ENCODE measurements at regions not wholly inside any gene's neighbourhood (a gene's known extent, or its start where the extent isn't known, plus 50 kb on each side); places are given as distances from the start of the nearest gene placed in this dataset.
"Not testable (repeated sequence)": the region's sequence is repeated elsewhere in the genome, so short reads cannot be mapped to it uniquely, and the experiment has no call there.

DNA sequence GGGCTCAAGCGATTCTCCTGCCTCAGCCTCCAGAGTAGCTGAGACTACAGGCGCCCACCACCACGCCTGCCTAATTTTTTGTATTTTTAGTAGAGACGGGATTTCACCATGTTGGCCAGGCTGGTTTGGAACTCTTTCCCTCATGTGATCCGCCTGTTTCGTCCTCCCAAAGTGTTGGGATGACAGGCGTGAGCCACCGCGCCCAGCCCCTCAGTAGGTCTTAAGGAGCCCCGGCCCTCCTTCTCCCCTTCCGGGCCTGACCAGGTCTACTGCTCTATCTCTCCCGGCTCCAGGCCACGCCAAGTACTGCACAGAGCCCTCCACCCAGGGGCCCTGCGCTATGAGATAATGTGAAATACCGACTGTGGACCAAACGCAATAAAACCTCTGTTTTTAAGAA lies 785.5 kb downstream of the FOXD4L5 start:
- DNase-seq = peak; percentile 1
- CTCF ChIA-PET; intact Hi-C loops (cut with micrococcal nuclease); H3K27ac Mint-ChIP-seq; H3K4me1 Mint-ChIP-seq (ENCODE audit: low read depth); POLR2A ChIA-PET; H3K4me3 Mint-ChIP-seq; H3K9me3 Mint-ChIP-seq; ATAC-seq; H3K27me3 Mint-ChIP-seq; H3K36me3 Mint-ChIP-seq (ENCODE audit: low read depth): not testable (repeated sequence)

DNA sequence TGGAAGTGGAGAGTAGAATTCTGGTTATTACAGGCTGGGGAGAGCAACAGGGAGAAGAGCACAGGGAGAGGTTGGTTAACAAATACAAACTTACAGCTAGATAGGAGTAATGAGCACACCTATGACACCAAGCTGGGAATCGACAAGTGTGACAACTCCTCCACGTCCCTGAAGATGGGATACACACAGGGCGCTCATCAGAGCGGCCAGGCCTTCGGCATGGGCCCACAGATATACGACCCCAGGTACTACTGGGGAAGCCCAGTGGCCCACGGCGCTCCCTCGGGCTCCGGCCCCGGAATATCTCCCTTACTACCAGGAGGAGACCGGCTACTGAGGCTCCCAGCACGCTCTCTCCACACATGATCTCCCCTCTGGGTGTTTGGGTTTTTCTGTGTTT lies 786.6 kb downstream of the FOXD4L5 start:
- H3K4me3 Mint-ChIP-seq; ATAC-seq; H3K36me3 Mint-ChIP-seq (ENCODE audit: low read depth); POLR2A ChIA-PET; CTCF ChIA-PET; H3K9me3 Mint-ChIP-seq; intact Hi-C loops (cut with micrococcal nuclease); H3K27ac Mint-ChIP-seq; H3K4me1 Mint-ChIP-seq (ENCODE audit: low read depth); H3K27me3 Mint-ChIP-seq; DNase-seq: not testable (repeated sequence)

DNA sequence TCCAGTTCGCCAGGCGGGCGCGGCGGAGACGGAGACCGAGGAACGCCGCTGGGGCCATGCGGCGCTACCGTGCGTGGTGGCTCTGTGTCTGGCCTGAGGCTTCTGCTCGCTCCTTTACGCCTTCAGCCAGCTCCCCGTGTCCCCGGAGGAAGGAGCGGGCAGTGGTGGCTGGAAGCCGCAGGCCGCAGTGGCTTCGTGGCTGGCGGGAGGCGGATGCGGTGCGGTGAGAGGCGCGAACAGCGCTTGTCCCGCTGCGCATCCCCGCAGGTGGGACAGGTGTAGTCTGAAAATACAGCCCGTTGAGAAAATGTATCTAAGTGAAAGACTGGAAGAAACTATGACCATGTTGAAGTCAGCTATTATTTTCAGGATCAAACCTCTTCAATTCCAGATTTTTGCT lies 796.5 kb downstream of the FOXD4L5 start:
- H3K27me3 Mint-ChIP-seq; H3K4me3 Mint-ChIP-seq; H3K9me3 Mint-ChIP-seq; DNase-seq; ATAC-seq; H3K36me3 Mint-ChIP-seq (ENCODE audit: low read depth); POLR2A ChIA-PET; H3K4me1 Mint-ChIP-seq (ENCODE audit: low read depth); CTCF ChIA-PET; intact Hi-C loops (cut with micrococcal nuclease); H3K27ac Mint-ChIP-seq: not testable (repeated sequence)

DNA sequence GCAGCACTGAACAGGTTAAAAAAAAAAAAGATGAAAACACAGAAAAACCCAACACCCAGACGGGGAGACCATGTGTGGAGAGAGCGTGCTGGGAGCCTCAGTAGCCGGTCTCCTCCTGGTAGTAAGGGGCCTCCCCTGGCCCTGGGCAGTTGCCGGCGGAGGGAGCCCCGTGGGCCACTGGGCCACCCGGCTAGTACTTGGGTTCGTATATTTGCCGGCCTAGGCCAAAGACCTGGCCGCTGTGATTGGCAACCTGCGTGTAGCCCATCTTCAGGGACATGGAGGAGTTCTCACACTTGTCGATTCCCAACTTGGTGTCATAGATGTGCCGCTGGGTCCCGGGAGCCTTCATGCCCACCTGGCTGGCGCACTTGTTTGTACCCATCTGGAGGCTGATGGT lies 798.9 kb downstream of the FOXD4L5 start:
- H3K4me1 Mint-ChIP-seq (ENCODE audit: low read depth); H3K27ac Mint-ChIP-seq; H3K36me3 Mint-ChIP-seq (ENCODE audit: low read depth); intact Hi-C loops (cut with micrococcal nuclease); H3K4me3 Mint-ChIP-seq; DNase-seq; ATAC-seq; POLR2A ChIA-PET; CTCF ChIA-PET; H3K9me3 Mint-ChIP-seq; H3K27me3 Mint-ChIP-seq: not testable (repeated sequence)

DNA sequence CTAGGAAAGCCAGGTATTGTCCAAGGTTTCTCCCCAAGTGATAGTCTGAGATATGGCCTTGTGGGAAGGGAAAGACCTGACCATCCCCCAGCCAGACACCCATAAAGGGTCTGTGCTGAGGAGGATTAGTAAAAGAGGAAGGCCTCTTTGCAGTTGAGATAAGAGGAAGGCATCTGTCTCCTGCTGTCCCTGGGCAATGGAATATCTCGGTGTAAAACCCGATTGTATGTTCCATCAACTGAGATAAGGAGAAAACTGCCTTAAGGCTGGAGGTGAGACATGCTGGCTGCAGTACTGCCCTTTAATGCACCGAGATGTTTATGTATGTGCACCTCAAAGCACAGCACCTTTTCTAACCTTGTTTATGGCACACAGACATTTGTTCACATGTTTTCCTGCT lies 805.9 kb downstream of the FOXD4L5 start:
- intact Hi-C loops (cut with micrococcal nuclease); H3K36me3 Mint-ChIP-seq (ENCODE audit: low read depth); POLR2A ChIA-PET; H3K4me3 Mint-ChIP-seq; H3K27me3 Mint-ChIP-seq; H3K9me3 Mint-ChIP-seq; H3K27ac Mint-ChIP-seq; ATAC-seq; CTCF ChIA-PET; H3K4me1 Mint-ChIP-seq (ENCODE audit: low read depth); DNase-seq: not testable (repeated sequence)

DNA sequence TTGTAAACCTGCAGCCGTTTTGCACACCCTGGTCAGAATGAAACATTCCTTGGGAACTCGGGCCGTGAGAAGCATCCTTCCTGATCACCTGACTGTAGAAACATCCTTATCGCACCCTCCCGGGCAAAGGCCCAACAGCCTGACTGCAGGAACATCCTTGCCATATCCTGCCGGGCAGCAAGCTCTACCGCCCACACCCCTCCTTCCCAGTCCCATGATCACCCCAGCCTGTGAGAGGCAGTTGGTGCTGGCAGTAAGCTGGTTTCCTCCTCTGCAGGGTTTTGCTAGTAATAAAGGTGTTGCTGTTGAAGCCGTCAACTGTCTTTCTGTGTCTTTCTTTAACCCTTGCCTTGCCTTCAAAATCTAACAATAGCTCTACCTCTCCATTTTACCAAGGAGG lies 816.1 kb downstream of the FOXD4L5 start:
- H3K27me3 Mint-ChIP-seq; ATAC-seq; H3K36me3 Mint-ChIP-seq (ENCODE audit: low read depth); DNase-seq; H3K27ac Mint-ChIP-seq; H3K4me1 Mint-ChIP-seq (ENCODE audit: low read depth); H3K9me3 Mint-ChIP-seq; POLR2A ChIA-PET; H3K4me3 Mint-ChIP-seq; CTCF ChIA-PET; intact Hi-C loops (cut with micrococcal nuclease): not testable (repeated sequence)

DNA sequence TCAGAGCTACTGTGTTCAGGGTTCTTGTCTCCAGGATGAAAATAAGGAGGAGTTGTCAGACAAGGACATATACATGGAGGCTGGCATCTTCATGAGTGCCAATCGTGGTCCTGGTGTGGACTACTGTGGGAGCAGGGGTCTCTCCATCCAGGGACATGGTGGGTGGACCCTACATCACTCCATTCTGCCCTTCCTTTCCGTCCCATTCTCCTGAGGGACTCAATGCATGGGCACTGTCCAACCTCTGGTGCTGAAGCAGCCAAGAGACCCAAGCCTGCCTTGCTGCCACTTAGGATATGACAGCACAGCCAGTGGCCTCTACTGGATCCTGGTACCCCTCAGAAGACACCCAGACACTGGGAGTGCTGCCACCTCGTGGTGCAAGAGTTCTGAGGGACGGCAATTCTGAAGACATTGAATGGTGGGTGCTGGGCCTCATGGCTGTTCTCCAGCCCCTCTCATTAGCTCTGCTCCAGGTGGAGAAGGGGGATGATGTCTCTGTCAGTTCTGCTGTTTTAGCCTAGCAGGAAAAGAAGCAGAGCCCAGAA lies 818.9 kb downstream of the FOXD4L5 start:
- H3K4me1 Mint-ChIP-seq (ENCODE audit: low read depth); DNase-seq; intact Hi-C loops (cut with micrococcal nuclease); H3K27ac Mint-ChIP-seq; ATAC-seq; H3K4me3 Mint-ChIP-seq; H3K9me3 Mint-ChIP-seq; POLR2A ChIA-PET; CTCF ChIA-PET; H3K36me3 Mint-ChIP-seq (ENCODE audit: low read depth); H3K27me3 Mint-ChIP-seq: not testable (repeated sequence)

DNA sequence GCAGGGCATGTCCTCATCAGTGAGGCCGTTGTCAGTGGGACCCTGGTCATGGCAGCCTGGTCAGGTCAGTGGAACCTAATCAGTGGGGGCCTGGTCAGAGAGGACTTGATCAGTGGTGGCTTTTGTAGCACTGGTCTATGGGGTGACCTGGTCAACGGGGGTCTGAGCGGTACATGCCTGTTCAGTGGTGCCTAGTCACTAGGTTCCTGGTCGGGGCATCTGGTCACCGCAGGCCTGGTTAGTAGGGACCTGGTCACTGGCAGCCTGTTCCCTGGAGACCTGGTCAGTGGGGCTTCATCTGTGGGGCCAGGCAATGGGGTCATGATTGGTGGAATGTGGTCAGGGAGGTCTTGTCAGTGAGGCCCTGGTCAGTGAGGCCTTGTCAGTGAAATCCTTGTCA lies 823.1 kb downstream of the FOXD4L5 start:
- H3K4me3 Mint-ChIP-seq; H3K36me3 Mint-ChIP-seq (ENCODE audit: low read depth); H3K4me1 Mint-ChIP-seq (ENCODE audit: low read depth); POLR2A ChIA-PET; H3K9me3 Mint-ChIP-seq; CTCF ChIA-PET; ATAC-seq; H3K27me3 Mint-ChIP-seq; H3K27ac Mint-ChIP-seq; DNase-seq; intact Hi-C loops (cut with micrococcal nuclease): not testable (repeated sequence)

DNA sequence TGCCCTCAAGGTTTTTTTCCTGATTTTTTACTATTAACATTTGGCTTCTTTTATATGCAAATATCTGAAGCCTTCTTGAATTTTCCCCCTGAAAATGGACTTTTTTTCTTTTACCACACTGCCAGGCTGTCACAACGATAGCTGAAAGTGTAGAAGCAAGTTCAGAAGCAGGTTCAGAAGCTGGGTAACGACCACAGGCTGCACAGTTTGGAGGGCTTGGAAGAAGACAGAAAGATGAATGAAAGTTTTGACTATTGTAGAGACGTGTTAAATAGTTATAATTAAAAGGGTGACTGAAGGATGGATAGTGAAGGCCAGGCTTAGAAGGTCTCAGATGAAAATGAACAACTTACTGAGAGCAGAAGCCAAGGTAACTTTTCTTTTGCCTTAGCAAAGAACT lies 826.4 kb downstream of the FOXD4L5 start:
- H3K36me3 Mint-ChIP-seq (ENCODE audit: low read depth); CTCF ChIA-PET; H3K27ac Mint-ChIP-seq; H3K9me3 Mint-ChIP-seq; intact Hi-C loops (cut with micrococcal nuclease); DNase-seq; H3K4me1 Mint-ChIP-seq (ENCODE audit: low read depth); POLR2A ChIA-PET; H3K27me3 Mint-ChIP-seq; ATAC-seq; H3K4me3 Mint-ChIP-seq: not testable (repeated sequence)

DNA sequence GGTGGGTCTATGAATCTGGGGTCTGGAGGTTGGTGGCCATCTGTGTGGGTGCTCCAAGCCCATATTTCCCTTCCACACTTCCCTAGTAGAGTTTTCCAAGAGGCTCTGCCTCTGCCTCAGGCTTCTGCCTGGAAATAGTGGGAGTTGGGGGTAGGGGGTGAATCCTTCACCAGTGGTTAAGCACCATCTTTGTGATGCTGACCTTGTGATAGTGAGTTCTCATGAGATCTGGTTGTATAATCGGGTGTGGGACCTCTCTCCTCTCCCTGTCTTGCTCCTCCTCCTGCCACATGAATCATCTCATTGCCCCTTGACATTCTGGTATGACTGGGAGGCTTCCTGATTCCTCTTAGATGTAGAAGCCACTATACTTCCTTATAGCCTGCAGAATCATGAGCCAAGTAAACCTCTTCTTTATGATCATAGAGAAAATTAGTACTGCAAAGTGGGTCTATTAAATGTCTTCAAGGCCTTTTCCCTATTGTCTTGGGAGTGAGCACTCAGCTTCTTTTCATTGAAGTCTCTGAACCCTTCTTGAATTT lies 829.8 kb downstream of the FOXD4L5 start:
- H3K36me3 Mint-ChIP-seq (ENCODE audit: low read depth); H3K9me3 Mint-ChIP-seq; intact Hi-C loops (cut with micrococcal nuclease); CTCF ChIA-PET; H3K27ac Mint-ChIP-seq; H3K27me3 Mint-ChIP-seq; H3K4me1 Mint-ChIP-seq (ENCODE audit: low read depth); DNase-seq; H3K4me3 Mint-ChIP-seq; POLR2A ChIA-PET; ATAC-seq: not testable (repeated sequence)

DNA sequence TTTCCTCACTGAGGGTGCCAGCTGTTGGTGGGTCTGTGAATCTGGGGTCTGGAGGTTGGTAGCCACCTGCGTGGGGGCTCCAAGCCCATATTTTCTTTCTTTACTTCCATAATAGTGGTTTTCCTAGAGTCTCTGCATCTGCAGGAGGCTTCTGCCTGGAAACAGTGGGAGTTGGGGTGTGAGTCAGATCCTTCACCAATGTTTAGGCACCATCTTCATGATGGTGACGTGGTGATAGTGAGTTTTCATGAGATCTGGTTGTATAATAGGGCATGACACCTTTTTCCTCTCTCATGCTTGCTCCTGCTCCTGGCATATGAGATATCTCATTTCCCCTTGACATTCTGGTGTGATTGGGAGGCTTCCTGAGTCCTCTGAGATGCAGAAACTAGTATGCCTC lies 832.9 kb downstream of the FOXD4L5 start:
- H3K36me3 Mint-ChIP-seq (ENCODE audit: low read depth); H3K4me1 Mint-ChIP-seq (ENCODE audit: low read depth); intact Hi-C loops (cut with micrococcal nuclease); CTCF ChIA-PET; H3K27me3 Mint-ChIP-seq; DNase-seq; H3K9me3 Mint-ChIP-seq; H3K27ac Mint-ChIP-seq; POLR2A ChIA-PET; ATAC-seq; H3K4me3 Mint-ChIP-seq: not testable (repeated sequence)

DNA sequence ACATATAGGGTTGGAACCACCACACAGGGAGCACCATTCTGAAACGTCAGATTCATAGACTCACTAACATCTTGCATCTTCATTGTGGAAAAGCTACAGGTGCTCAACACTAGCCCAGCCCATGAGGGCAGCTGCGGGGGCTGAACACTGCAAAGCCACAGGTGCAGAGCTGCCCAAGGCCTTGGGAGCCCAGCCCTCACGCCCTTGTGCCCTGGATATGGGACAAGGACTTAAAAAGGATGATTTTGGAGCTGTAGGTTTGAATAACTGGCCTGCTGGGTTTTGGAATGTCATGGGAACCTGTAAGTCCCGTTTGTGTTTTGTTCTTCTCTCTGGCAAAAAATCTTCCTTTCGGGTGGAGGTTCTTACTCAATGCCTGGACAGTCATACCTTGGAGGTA lies 834.4 kb downstream of the FOXD4L5 start:
- ATAC-seq; H3K27ac Mint-ChIP-seq; H3K36me3 Mint-ChIP-seq (ENCODE audit: low read depth); POLR2A ChIA-PET; H3K27me3 Mint-ChIP-seq; H3K9me3 Mint-ChIP-seq; CTCF ChIA-PET; DNase-seq; intact Hi-C loops (cut with micrococcal nuclease); H3K4me1 Mint-ChIP-seq (ENCODE audit: low read depth); H3K4me3 Mint-ChIP-seq: not testable (repeated sequence)

DNA sequence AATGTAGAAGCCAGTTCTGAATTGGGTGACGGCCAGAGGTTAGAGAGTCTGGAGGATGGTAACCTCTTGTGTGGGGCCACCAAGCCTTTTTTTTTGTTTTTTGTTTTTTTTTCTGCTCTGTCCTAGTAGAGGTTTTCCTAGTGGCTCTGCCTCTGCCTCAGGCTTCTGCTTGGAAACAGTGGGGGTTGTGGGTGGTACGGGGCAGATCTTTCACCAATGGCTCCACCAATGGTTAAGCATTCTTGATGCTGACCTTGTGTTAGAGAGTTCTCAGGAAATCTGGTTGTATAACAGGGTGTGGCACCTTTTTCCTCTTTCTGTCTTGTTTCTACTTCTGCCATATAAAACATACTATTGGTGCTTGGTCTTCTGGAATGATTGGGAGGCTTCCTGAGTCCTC lies 836.0 kb downstream of the FOXD4L5 start:
- CTCF ChIA-PET; H3K9me3 Mint-ChIP-seq; H3K4me3 Mint-ChIP-seq; DNase-seq; H3K4me1 Mint-ChIP-seq (ENCODE audit: low read depth); POLR2A ChIA-PET; H3K27me3 Mint-ChIP-seq; H3K27ac Mint-ChIP-seq; intact Hi-C loops (cut with micrococcal nuclease); H3K36me3 Mint-ChIP-seq (ENCODE audit: low read depth); ATAC-seq: not testable (repeated sequence)
